GM12878 (cell line): ENCODE measurements at regions not wholly inside any gene's neighbourhood (a gene's known extent, or its start where the extent isn't known, plus 50 kb on each side); places are given as distances from the start of the nearest gene placed in this dataset.

Source experiments
- ATAC-seq: fragments of 200-7000 bp; cut with Tn5 transposase; 3 replicates; pipeline ENCODE4 v1.9.1; 2020; ENCODE audit warnings: mild to moderate bottlenecking, moderate library complexity
- BruUV-seq: library from RNA; stranded (reverse); fragments of 400-500 nt; replicated peaks from 2 replicates; lab custom pipeline; 2021; lab: Mats Ljungman, UMichigan
- CTCF ChIA-PET: fragments of 300-600 bp; sonication (Branson Sonifier 250); formaldehyde crosslinking; extraction: SDS; loops from one replicate; lab custom pipeline; 2021; ENCODE audit warnings: inconsistent platforms; lab: Yijun Ruan, JAX
- POLR2A ChIA-PET: fragments of 350-600 bp; formaldehyde crosslinking; extraction: SDS; loops from one replicate; lab custom pipeline; 2021; ENCODE audit warnings: inconsistent platforms; lab: Charles Lee
- RAD21 ChIA-PET: fragments of 300-600 bp; sonication (Branson Sonifier 250); formaldehyde crosslinking; loops from one replicate; lab custom pipeline; 2023; ENCODE audit warnings: antibody characterized with exemption; ENCODE audit not compliant: unreplicated experiment; lab: Charles Lee
- SMC1A ChIA-PET: fragments of 300-600 bp; sonication (Branson Sonifier 250); formaldehyde crosslinking; loops from one replicate; lab custom pipeline; 2023; ENCODE audit not compliant: unreplicated experiment, uncharacterized antibody; lab: Charles Lee
- DNase-seq: peaks from one replicate; pipeline ENCODE4 v3.0.0-alpha.2; 2011; ENCODE audit warnings: low read depth, low spot score
- FAIRE-seq: peaks from 3 replicates; lab custom pipeline; 2011; peaks lifted over from hg19 to GRCh38; lab: Jason Lieb, UNC
- H2AFZ ChIP-seq: 2 replicates; pipeline ENCODE4 v1.6.0; 2011; ENCODE audit warnings: low read depth, low read length, control low read depth; ENCODE audit not compliant: control insufficient read depth
- H3K27ac ChIP-seq: 2 replicates; pipeline ENCODE4 v1.5.1; 2011; ENCODE audit warnings: control low read depth; ENCODE audit not compliant: control insufficient read depth, insufficient read depth
- H3K27me3 ChIP-seq, 2 experiments: replicated peaks in 1 of 2; 2 replicates each; pipeline versions ENCODE4 v1.6.0 to v1.6.1; 2011; ENCODE audit warnings: low read length in 1 of 2; ENCODE audit not compliant: control insufficient read depth in 2 of 2, insufficient read depth in 2 of 2
- H3K36me3 ChIP-seq, 2 experiments: 2 replicates each; pipeline ENCODE4 v1.5.1; 2011; ENCODE audit warnings: low read length in 1 of 2; ENCODE audit not compliant: control insufficient read depth in 2 of 2, insufficient read depth in 2 of 2
- H3K4me1 ChIP-seq: 2 replicates; pipeline ENCODE4 v1.6.1; 2011; ENCODE audit warnings: mild to moderate bottlenecking, low read length, moderate library complexity, mixed read lengths; ENCODE audit not compliant: control insufficient read depth, insufficient read depth
- H3K4me2 ChIP-seq: 2 replicates; pipeline ENCODE4 v1.6.0; 2011; ENCODE audit warnings: control low read depth; ENCODE audit not compliant: control insufficient read depth, insufficient read depth
- H3K4me3 ChIP-seq: fragments of 200-600 bp; sonication (generic); 2 replicates; pipeline ENCODE4 v1.5.1; 2016
- H3K79me2 ChIP-seq: 2 replicates; pipeline ENCODE4 v1.6.0; 2011; ENCODE audit warnings: low read length; ENCODE audit not compliant: control insufficient read depth, insufficient read depth
- H3K9ac ChIP-seq: 2 replicates; pipeline ENCODE4 v1.8.0; 2011; ENCODE audit warnings: low read length, control low read depth, mixed read lengths; ENCODE audit not compliant: control insufficient read depth, insufficient read depth
- H3K9me3 ChIP-seq: replicated peaks from 3 replicates; pipeline ENCODE4 v1.5.1; 2011; ENCODE audit warnings: mild to moderate bottlenecking, low read length; ENCODE audit not compliant: control insufficient read depth, insufficient read depth
- H4K20me1 ChIP-seq: 2 replicates; pipeline ENCODE4 v1.6.0; 2011; ENCODE audit not compliant: control insufficient read depth, insufficient read depth
- CBFB ChIP-seq: IDR thresholded peaks from 2 replicates; pipeline ENCODE4 v1.6.1; 2016; ENCODE audit warnings: antibody characterized with exemption, low read depth
- E2F8 ChIP-seq: fragments of 450-650 bp; IDR thresholded peaks from 2 replicates; pipeline ENCODE4 v1.6.1; 2018; ENCODE audit warnings: mild to moderate bottlenecking, low read depth, moderate library complexity; ENCODE audit not compliant: partially characterized antibody
- FOXK2 ChIP-seq: fragments of 450-650 bp; IDR thresholded peaks from 2 replicates; pipeline ENCODE4 v1.6.1; 2017; ENCODE audit warnings: mild to moderate bottlenecking, moderate library complexity
- RBBP5 ChIP-seq: fragments of 200-600 bp; sonication (generic); conservative IDR thresholded peaks from 2 replicates; pipeline ENCODE4 v1.6.1; 2016
- SMC3 ChIP-seq: IDR thresholded peaks from 2 replicates; pipeline ENCODE4 v1.6.1; 2011; ENCODE audit warnings: low read length, improper control_type of control experiment, borderline replicate concordance
- WGBS: methylation state at CpG from one replicate; pipeline ENCODE4 v1.1.6; 2016; ENCODE audit warnings: low lambda C conversion rate; ENCODE audit not compliant: insufficient replicate concordance, insufficient coverage; ENCODE audit errors: missing lambda C conversion rate; 5-methylcytosine and 5-hydroxymethylcytosine counted together
- in situ Hi-C: fragments of 300-500 bp; cut with MboI; formaldehyde crosslinking; loops from 9 replicates; pipeline ENCODE4 v1.14.3; 2018; ENCODE audit warnings: mixed read lengths
- intact Hi-C: fragments of 100-400 bp; cut with micrococcal nuclease; formaldehyde crosslinking; loops from one replicate; pipeline ENCODE4 v1.14.2; 2022; ENCODE audit not compliant: unreplicated experiment

- no peak overlapping the region for H3K4me3 ChIP-seq
- no peaks in the 10 kb centered on the region; the same call in 1 of the 2 replicates for H4K20me1 ChIP-seq
- H3K9ac ChIP-seq, result no peak overlapping the region
- no peak for TF ChIP-seq RBBP5
- TF ChIP-seq E2F8, result no peak
- no peak for TF ChIP-seq SMC3
- TF ChIP-seq CBFB, result no peak
- TF ChIP-seq FOXK2, result no peak
- RAD21 ChIA-PET, result no interaction called here
- H3K4me1 ChIP-seq, result peaks cover 12% of the 10 kb centered on the region
- SMC1A ChIA-PET, result interaction anchor here (1.5 kb wide), 1 partner anchor 30 kb away, joined by 3 read pairs; no protein-coding TSS in a partner anchor
- POLR2A ChIA-PET, result no interaction called here
- FAIRE-seq, result no peak
- no peak overlapping the region for H3K4me2 ChIP-seq
- H3K79me2 ChIP-seq, result no peaks in the 10 kb centered on the region; the same call in none of the 2 replicates
- no peak for ATAC-seq
- CTCF ChIA-PET, result no interaction called here
- DNase-seq, result no peak
- WGBS, result 100% methylated on average over 4 of the region's 4 CpGs
- H3K36me3 ChIP-seq, result no peaks in the 10 kb centered on the region
- H3K27me3 ChIP-seq, result no peaks in the 10 kb centered on the region
- in situ Hi-C loops (no loop called here), intact Hi-C loops (no loop called here)
- H3K27ac ChIP-seq, result no peak overlapping the region
- BruUV-seq, result no TSS peak
- no peaks in the 10 kb centered on the region; the same call in 2 of the 3 replicates for H3K9me3 ChIP-seq
- no peak overlapping the region for H2AFZ ChIP-seq
Measured at GRCh38 chr13:73996569-73996968, 137.6 kb downstream of the KLF12 start.
